Skeletal muscle cell (primary cell): ENCODE measurements at regions not wholly inside any gene's neighbourhood (a gene's known extent, or its start where the extent isn't known, plus 50 kb on each side); places are given as distances from the start of the nearest gene placed in this dataset.

ENCODE experiments used
- DNase-seq: peaks from one replicate; pipeline ENCODE4 v3.0.0-alpha.2; 2010; ENCODE audit warnings: low read depth
- H3K4me3 ChIP-seq: 2 replicates; pipeline ENCODE4 v1.5.1; 2011; ENCODE audit warnings: low read depth, mild to moderate bottlenecking, control low read depth, low read length, moderate library complexity

DNA sequence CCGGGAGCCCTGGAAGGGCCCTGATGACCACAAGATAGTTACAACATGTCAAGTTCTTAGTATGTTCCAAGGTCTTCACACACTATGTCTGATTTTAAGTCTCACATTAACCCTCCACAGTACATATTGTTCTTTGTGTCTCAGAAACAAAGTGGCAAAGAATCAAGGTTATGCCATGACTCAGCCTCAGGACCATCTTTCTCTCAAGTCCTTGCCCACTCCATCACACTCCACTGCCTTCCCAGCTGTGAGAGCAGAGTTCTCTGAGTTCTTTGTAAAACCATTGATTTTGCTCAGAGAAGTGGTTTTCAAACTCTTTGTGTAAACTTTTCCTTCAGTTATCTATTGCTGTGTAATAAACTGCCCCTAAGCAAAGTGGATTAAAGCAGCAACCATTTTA, 67.9 kb upstream of the C3orf80 start:
- no peak for DNase-seq

DNA sequence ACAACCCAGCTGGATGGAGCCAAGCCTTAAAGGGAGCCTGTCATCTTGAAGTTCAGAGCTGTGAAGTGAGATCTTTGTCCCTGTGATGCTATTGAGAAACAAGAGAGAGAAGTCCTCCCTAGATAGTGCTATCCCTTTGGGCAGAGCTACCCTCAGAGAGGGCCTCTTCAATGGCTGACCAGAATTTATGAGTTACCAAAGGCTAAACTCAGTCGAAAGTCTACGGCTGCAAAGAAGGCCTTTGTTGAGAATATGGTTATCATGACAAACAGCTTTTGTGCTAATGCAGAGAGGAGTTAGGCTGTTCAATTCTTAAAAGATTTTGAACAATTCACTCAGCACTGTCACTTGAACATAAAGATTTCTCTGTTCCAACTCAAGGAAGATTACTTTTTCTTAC, 65.9 kb upstream of the C3orf80 start:
- no peak for DNase-seq

More for the DNA sequence above, 67.9 kb upstream of the C3orf80 start:
- H3K4me3 ChIP-seq: no peak overlapping the region

DNA sequence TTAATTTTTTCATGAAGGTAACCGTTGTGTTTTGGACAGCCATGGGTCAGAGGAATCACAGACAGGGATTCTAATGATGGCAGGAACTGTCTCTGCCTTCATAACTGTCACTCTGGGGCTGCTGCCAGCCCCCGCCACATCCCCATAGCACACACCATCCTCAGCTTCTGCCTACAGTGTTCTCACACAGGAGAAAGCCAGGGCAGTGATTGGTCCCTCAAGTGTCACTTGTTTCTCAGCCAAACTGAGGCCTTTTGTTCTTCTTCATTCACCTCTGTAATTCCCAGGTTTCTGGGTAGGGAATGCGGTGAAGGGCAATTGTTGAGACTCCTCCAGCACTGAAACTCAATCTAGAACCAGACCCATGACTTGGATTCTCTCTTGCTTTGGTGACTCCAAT, 65.4 kb upstream of the C3orf80 start:
- DNase-seq: no peak
- H3K4me3 ChIP-seq: no peak overlapping the region

More for the DNA sequence above, 65.9 kb upstream of the C3orf80 start:
- H3K4me3 ChIP-seq: no peak overlapping the region

DNA sequence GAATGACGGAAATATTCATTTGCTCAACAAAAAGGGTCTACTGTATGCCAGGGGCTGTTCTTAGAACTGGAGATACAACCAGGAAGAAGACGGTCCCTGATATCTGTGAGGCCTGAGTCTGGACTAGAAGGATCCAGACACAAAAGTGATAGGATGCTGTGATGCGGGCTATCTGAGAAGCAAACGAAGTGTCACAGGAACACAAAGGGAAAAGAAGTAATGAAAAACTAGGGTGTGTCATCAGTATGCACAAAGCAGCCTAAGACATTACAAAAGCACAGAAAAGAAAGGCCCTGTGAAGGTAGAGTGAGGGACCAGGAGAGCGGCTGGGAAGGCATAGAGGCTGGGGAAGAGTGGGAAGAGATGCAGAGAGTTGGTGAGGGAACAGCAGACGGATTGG, 63.3 kb upstream of the C3orf80 start:
- H3K4me3 ChIP-seq: no peak overlapping the region
- no peak for DNase-seq

DNA sequence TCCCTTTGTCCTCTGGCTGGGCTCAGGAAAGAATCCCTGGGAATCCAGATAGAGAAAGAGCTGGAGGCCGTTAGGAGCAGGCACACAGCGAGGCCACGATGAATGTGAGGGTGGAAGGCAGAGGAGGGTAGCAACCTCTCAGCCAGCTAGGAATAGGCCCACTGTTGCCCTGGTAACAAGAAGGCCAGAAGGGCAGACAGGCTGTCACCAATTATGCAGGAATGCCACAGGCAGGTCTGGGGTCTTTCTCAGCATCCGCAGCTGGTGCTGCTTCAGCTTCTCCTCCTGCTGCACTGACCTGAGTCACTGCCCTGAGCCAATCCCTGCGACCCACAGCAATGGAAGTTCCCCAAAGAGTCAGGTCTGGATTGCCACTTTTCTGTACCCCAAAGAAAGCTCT, 62.8 kb upstream of the C3orf80 start:
- no peak for DNase-seq

DNA sequence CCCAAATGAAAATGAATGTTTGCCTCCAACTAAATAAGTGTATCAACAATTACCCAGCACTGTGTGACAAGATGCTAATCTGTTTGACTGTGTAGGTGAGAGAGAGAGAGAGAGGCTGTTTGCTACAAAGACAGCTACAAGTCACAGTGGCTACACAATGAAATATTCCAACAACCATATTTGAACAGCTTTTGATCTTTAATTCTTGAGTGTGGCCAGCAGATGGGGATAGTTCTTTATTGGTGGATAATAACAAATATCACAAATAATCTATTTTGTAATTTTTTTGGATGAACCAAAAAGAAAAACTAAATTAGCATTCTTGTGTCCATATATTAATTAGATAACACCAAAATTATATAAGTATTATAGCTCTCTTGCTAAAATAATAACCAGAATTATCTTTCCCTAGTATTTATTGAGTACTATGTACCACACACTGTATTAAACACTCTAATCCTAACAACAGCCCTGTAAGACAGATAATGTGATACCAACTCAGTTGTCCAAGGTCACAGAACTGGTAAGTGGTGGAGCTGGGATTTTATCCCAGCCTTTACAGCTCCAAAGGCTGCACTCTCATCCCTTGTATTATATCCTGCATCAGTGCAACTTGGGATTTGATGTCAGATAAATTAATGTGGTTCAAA, 61.9 kb upstream of the C3orf80 start:
- no peak for DNase-seq
- H3K4me3 ChIP-seq: no peak overlapping the region

More for the DNA sequence above, 62.8 kb upstream of the C3orf80 start:
- H3K4me3 ChIP-seq: no peak overlapping the region

DNA sequence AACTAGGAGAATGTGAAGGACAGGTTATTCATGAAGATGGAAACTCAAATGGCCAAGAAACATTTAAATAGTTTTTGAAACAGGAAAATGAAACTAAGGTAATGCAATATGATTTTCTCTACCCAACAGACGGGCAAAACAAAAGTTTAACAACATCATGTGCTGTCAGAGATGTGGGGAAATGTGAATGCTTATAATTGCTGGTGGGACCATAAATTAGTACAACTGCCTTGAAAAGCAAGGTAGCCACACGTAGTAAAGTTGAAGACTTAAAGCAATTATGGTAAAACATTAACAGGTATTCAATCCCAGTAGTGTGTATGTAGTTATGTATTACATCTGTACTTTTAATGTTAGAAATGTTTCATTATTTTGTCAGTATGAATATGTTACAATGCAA, 57.0 kb upstream of the C3orf80 start:
- H3K4me3 ChIP-seq: no peak overlapping the region
- no peak for DNase-seq

DNA sequence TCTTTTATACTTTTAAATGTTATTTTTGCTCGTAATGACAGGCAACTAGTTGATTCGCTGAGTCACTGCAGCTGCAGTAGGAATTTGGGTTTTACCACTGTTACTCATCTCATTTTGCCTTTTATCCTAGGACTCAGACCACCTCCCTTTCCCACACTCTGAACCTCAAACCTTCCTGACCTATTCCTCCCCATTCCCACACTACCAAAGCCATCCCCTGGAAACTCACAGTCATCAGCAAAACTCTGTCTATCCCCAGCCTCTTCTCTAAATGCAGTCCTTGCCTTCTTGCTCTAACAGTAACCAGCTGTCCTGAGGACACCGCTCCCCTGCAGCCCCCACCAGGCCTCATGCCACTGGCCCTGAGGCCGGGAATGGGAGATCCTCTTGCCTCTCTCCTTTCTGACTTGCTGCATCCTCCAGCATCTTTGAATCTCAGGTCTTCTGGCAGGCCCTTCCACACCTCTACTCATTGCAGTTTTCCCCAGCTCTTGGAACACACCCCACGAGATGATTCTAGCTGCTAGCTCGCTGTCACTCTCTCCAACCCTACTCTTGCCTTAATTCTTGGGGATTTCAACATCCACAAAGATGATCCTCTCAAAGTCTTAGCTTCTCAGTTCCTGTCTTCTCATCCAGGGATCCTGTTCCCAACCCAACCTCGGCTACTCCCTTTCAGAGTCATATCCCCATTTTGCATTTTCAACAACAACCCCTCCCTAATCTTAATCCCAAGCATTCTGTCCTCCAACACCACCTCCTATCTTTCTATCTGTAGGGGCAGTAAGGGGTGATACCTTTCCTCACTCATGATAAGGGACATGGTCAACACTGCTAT, 55.9 kb upstream of the C3orf80 start:
- no peak overlapping the region for H3K4me3 ChIP-seq
- peak; percentile 87 for DNase-seq

DNA sequence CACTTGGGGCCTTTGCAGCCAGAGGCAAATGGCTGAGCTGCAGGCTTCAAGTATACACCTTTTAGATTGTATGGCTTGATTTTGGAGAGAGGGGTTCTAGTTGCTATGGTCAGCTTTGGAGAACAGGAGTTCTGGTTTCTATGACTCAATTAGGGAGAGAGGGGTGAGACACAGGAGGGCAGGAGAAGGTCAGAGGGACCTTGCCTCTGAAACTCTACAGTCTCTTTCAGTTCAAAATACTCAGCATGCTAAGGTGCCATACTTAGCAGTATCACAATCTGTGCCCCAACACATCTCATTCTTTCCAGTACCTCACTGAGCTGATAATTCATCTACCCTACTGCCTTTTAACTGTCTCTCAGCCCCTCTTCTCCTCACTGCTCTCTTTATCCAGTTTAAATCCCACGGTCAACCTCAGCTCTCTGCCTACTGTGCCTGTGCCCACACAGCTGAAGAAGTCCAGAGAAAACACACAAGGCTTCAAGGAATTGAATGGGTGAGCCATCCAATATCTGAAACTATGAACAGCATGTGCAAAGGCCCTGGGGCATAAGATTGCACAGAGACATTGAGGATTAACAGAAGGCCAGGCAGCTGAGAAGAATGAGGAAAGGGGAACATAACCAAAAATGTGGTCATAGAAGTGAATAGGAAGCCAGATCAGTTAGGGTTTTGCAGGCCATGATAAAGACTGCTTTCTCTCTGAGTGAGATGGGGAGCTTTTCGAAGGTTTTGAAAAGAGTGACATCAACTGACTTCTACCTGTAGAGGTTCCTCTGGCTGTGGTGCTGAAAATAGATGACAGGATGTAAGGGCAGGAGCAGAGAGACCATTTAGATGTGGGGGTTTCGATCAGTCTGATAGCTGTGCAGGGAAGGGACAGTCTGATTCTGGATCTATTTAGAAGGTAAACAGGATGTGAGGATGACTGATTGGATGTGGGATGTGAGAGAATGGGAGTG, 54.5 kb upstream of the C3orf80 start:
- no peak for DNase-seq
- H3K4me3 ChIP-seq: no peak overlapping the region

DNA sequence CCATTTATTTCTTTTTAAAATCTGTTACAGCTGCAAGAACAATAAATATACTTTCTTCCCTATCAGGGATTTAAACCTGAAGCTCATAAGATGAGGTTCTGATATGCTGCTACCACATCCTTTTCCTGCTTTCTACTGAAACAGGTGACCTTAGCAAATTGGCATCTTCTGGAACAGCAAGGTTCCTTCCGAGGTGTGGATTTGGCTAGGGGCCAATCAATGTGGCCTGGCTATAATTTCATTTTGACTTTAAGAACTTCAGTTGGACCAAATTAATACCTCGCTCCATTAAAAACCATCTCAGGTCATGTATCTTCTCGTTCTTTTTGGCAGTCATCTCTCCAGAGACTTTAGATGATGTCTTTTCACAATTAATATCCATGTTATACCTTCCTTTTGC, 53.4 kb upstream of the C3orf80 start:
- no peak for DNase-seq
- no peak overlapping the region for H3K4me3 ChIP-seq

DNA sequence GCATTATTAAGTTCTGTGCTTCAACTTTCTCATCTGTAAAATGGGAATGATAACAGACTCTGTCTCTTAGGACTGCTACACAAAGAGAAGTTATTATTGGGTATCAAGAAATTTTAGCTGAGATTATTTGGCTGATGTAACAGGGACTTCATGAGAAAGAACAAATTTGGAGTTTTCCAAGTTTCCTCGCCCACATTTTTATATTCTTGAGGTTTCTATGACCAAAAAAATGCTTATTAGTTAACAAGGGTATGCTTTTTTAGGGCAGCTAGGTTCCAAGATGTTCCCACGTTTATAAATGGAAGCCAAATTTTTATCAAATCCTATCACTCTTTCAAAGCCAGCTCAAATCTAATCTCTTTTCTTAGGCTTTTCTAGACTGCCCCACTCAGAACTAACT, 50.6 kb upstream of the C3orf80 start:
- DNase-seq: no peak
- no peak overlapping the region for H3K4me3 ChIP-seq
